ENCODE measurements at regions not wholly inside any gene's neighbourhood (a gene's known extent, or its start where the extent isn't known, plus 50 kb on each side); places are given as distances from the start of the nearest gene placed in this dataset.

GRCh38 chr13:65435590-65435989 is 1794.5 kb downstream of the PCDH9 start:
- H3K4ac ChIP-seq (ENCODE audit: low read depth, low read length) = no peak overlapping the region
- no peak overlapping the region for H4K12ac ChIP-seq (ENCODE audit: low read depth, low read length)
- no peak overlapping the region for H4K8ac ChIP-seq (ENCODE audit: low read depth, low read length)
- no CpG with 5 or more reads among the region's 7 CpGs for WGBS (ENCODE audit: extremely low coverage, insufficient coverage, insufficient read length)
- no peaks in the 10 kb centered on the region for H3K27me3 ChIP-seq (ENCODE audit: insufficient read depth, low read length)
- no peak overlapping the region for H4K91ac ChIP-seq (ENCODE audit: low read depth, low read length)
- peaks cover 3 to 5% of the 10 kb centered on the region in 2 experiments for H3K36me3 ChIP-seq (ENCODE audit: control insufficient read depth in 1 of 2, insufficient read depth in 2 of 2, low read length in 2 of 2)
- peak overlapping the region; percentile 40 for H3K9ac ChIP-seq (ENCODE audit: low read length)
- no peak overlapping the region for H3K27ac ChIP-seq (ENCODE audit: low read depth, low read length)
- no peak overlapping the region for H3K4me2 ChIP-seq (ENCODE audit: low read length)
- H3K14ac ChIP-seq (ENCODE audit: low read length) = no peak overlapping the region
- no peak overlapping the region for H2AK5ac ChIP-seq (ENCODE audit: low read length)
- no peak for DNase-seq
- H3K9me3 ChIP-seq (ENCODE audit: insufficient read depth, low read depth, low read length) = peaks cover 6% of the 10 kb centered on the region
- H3K4me1 ChIP-seq (ENCODE audit: control insufficient read depth in 1 of 2, insufficient read depth in 2 of 2, low read length in 2 of 2) = no peaks in the 10 kb centered on the region
- no peak overlapping the region for H2BK12ac ChIP-seq (ENCODE audit: low read length)
- H3K23ac ChIP-seq (ENCODE audit: low read length) = no peak overlapping the region
- H3K79me1 ChIP-seq (ENCODE audit: low read length) = no peaks in the 10 kb centered on the region
- no peak overlapping the region for H2AFZ ChIP-seq (ENCODE audit: insufficient read depth, low read length, poor library complexity)
- no peaks in the 10 kb centered on the region for H3K79me2 ChIP-seq (ENCODE audit: control insufficient read depth, insufficient read depth, low read length, poor library complexity)
- H2BK5ac ChIP-seq (ENCODE audit: low read depth, low read length, poor library complexity) = no peak overlapping the region
- H3K18ac ChIP-seq (ENCODE audit: low read length) = no peak overlapping the region
- H2BK120ac ChIP-seq (ENCODE audit: insufficient read depth, low read length, poor library complexity) = no peak overlapping the region
- no peak overlapping the region for H3K4me3 ChIP-seq (ENCODE audit: low read depth, low read length)

DNA sequence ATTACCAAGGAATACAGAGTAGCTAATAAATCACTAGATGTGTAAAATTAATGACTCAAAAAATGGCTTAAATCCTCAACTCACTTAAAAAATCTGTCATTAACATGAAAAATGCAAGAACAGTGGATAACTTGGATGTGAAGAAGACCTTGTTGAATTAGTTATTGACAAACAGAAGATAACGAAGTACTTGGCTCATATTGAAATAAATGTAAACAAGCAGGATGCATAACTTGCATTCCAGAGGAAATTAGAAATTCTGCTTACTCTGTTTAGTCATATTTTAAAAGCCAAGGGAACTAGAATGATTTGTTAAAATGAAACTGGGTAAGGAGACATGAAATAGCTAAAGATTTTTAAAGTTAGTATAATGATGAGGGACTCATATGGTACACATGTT is 1812.2 kb downstream of the PCDH9 start:
- H3K79me2 ChIP-seq (ENCODE audit: control insufficient read depth, insufficient read depth, low read length, poor library complexity) = no peaks in the 10 kb centered on the region
- WGBS (ENCODE audit: extremely low coverage, insufficient coverage, insufficient read length) = no CpG with 5 or more reads among the region's 1 CpG
- H2AK5ac ChIP-seq (ENCODE audit: low read length) = no peak overlapping the region
- H2BK5ac ChIP-seq (ENCODE audit: low read depth, low read length, poor library complexity) = no peak overlapping the region
- no peak for DNase-seq
- H2BK120ac ChIP-seq (ENCODE audit: insufficient read depth, low read length, poor library complexity) = no peak overlapping the region
- H3K14ac ChIP-seq (ENCODE audit: low read length) = no peak overlapping the region
- no peak overlapping the region for H4K91ac ChIP-seq (ENCODE audit: low read depth, low read length)
- no peak overlapping the region for H2AFZ ChIP-seq (ENCODE audit: insufficient read depth, low read length, poor library complexity)
- H4K12ac ChIP-seq (ENCODE audit: low read depth, low read length) = no peak overlapping the region
- no peak overlapping the region for H3K9ac ChIP-seq (ENCODE audit: low read length)
- H3K27me3 ChIP-seq (ENCODE audit: insufficient read depth, low read length) = no peaks in the 10 kb centered on the region
- no peak overlapping the region for H3K4me2 ChIP-seq (ENCODE audit: low read length)
- H3K4me3 ChIP-seq (ENCODE audit: low read depth, low read length) = no peak overlapping the region
- no peak overlapping the region for H4K8ac ChIP-seq (ENCODE audit: low read depth, low read length)
- H3K4ac ChIP-seq (ENCODE audit: low read depth, low read length) = no peak overlapping the region
- H3K18ac ChIP-seq (ENCODE audit: low read length) = no peak overlapping the region
- H3K79me1 ChIP-seq (ENCODE audit: low read length) = peaks cover 2% of the 10 kb centered on the region
- no peaks in the 10 kb centered on the region for H3K9me3 ChIP-seq (ENCODE audit: insufficient read depth, low read depth, low read length)
- H2BK12ac ChIP-seq (ENCODE audit: low read length) = no peak overlapping the region
- H3K4me1 ChIP-seq (ENCODE audit: control insufficient read depth in 1 of 2, insufficient read depth in 2 of 2, low read length in 2 of 2) = no peaks in the 10 kb centered on the region
- H3K23ac ChIP-seq (ENCODE audit: low read length) = no peak overlapping the region
- no peaks in the 10 kb centered on the region for H3K36me3 ChIP-seq (ENCODE audit: control insufficient read depth in 1 of 2, insufficient read depth in 2 of 2, low read length in 2 of 2)
- H3K27ac ChIP-seq (ENCODE audit: low read depth, low read length) = no peak overlapping the region

DNA sequence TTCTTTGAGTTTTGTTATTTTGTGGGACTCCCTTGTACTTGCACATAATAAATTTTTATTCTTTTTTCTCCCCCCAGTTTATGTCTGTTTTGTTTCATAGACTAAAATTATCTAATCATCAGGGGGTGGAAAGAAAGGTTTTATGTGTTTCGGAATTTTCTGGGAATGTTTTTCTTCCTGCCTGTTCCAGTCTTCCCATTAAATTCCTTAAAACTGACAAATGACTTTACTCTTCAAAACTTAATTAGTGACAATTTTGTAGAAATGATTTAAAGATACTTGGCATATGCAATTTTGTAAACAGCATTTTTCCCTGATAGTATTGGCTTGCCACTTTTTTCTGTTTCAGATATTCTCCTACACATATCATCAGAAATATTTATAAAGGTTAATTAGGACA is 1813.4 kb downstream of the PCDH9 start:
- Histone ChIP-seq H3K27me3 (ENCODE audit: insufficient read depth, low read length) (no peaks in the 10 kb centered on the region), H3K4ac (ENCODE audit: low read depth, low read length) (no peak overlapping the region), H3K9ac (ENCODE audit: low read length) (no peak overlapping the region), H2AK5ac (ENCODE audit: low read length) (no peak overlapping the region), H3K9me3 (ENCODE audit: insufficient read depth, low read depth, low read length) (no peaks in the 10 kb centered on the region), H3K4me2 (ENCODE audit: low read length) (no peak overlapping the region), H3K4me3 (ENCODE audit: low read depth, low read length) (no peak overlapping the region), H2BK120ac (ENCODE audit: insufficient read depth, low read length, poor library complexity) (no peak overlapping the region), H3K4me1 (ENCODE audit: control insufficient read depth in 1 of 2, insufficient read depth in 2 of 2, low read length in 2 of 2) (no peaks in the 10 kb centered on the region), H3K18ac (ENCODE audit: low read length) (no peak overlapping the region), H3K23ac (ENCODE audit: low read length) (no peak overlapping the region), H2BK5ac (ENCODE audit: low read depth, low read length, poor library complexity) (no peak overlapping the region), H2BK12ac (ENCODE audit: low read length) (no peak overlapping the region), H4K8ac (ENCODE audit: low read depth, low read length) (no peak overlapping the region), H3K79me1 (ENCODE audit: low read length) (peaks cover 2% of the 10 kb centered on the region), H2AFZ (ENCODE audit: insufficient read depth, low read length, poor library complexity) (no peak overlapping the region), H4K12ac (ENCODE audit: low read depth, low read length) (no peak overlapping the region), H3K14ac (ENCODE audit: low read length) (no peak overlapping the region), H4K91ac (ENCODE audit: low read depth, low read length) (no peak overlapping the region), H3K79me2 (ENCODE audit: control insufficient read depth, insufficient read depth, low read length, poor library complexity) (no peaks in the 10 kb centered on the region), H3K27ac (ENCODE audit: low read depth, low read length) (no peak overlapping the region), H3K36me3 (ENCODE audit: control insufficient read depth in 1 of 2, insufficient read depth in 2 of 2, low read length in 2 of 2) (no peaks in the 10 kb centered on the region)
- no peak for DNase-seq
- no CpG with 5 or more reads among the region's 1 CpG for WGBS (ENCODE audit: extremely low coverage, insufficient coverage, insufficient read length)

- Histone ChIP-seq H3K4me1 (ENCODE audit: control insufficient read depth in 1 of 2, insufficient read depth in 2 of 2, low read length in 2 of 2) (no peaks in the 10 kb centered on the region), H3K14ac (ENCODE audit: low read length) (no peak overlapping the region), H3K79me1 (ENCODE audit: low read length) (no peaks in the 10 kb centered on the region), H4K12ac (ENCODE audit: low read depth, low read length) (no peak overlapping the region), H3K4me2 (ENCODE audit: low read length) (no peak overlapping the region), H2AK5ac (ENCODE audit: low read length) (no peak overlapping the region), H3K18ac (ENCODE audit: low read length) (no peak overlapping the region), H3K27ac (ENCODE audit: low read depth, low read length) (no peak overlapping the region), H3K9me3 (ENCODE audit: insufficient read depth, low read depth, low read length) (no peaks in the 10 kb centered on the region), H2BK5ac (ENCODE audit: low read depth, low read length, poor library complexity) (no peak overlapping the region), H4K91ac (ENCODE audit: low read depth, low read length) (no peak overlapping the region), H3K36me3 (ENCODE audit: control insufficient read depth in 1 of 2, insufficient read depth in 2 of 2, low read length in 2 of 2) (no peaks in the 10 kb centered on the region), H3K9ac (ENCODE audit: low read length) (no peak overlapping the region), H4K8ac (ENCODE audit: low read depth, low read length) (no peak overlapping the region), H3K27me3 (ENCODE audit: insufficient read depth, low read length) (no peaks in the 10 kb centered on the region), H2BK120ac (ENCODE audit: insufficient read depth, low read length, poor library complexity) (no peak overlapping the region), H2AFZ (ENCODE audit: insufficient read depth, low read length, poor library complexity) (no peak overlapping the region), H3K4me3 (ENCODE audit: low read depth, low read length) (no peak overlapping the region), H3K23ac (ENCODE audit: low read length) (no peak overlapping the region), H3K79me2 (ENCODE audit: control insufficient read depth, insufficient read depth, low read length, poor library complexity) (no peaks in the 10 kb centered on the region), H3K4ac (ENCODE audit: low read depth, low read length) (no peak overlapping the region), H2BK12ac (ENCODE audit: low read length) (no peak overlapping the region)
- no peak for DNase-seq
- WGBS (ENCODE audit: extremely low coverage, insufficient coverage, insufficient read length) = no CpG with 5 or more reads among the region's 2 CpGs
Observed at GRCh38 chr13:65414187-65414586, 1815.9 kb downstream of the PCDH9 start.
